ENCODE measurements at regions not wholly inside any gene's neighbourhood (a gene's known extent, or its start where the extent isn't known, plus 50 kb on each side); places are given as distances from the start of the nearest gene placed in this dataset.

DNA sequence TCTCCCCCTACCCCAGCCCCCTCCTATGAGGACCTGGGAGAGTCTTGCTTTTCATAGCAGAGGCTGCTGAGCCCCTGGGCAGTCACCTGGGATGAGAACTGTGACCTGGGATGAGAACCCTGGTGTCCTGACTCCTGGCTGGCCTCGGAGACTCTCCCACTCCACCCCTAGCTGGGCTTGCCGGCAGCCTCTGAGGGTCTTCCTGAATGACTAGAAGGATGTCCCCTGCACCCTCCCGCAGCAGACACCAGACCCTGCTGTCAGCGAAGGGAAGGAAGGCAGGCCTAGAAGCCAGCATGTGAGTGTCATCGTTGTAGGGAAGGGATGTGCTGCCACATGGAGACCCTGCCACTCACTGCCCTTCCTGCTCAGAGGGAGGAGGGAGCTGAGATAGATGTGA is 203.4 kb upstream of the ZNF536 start:
- no peaks in the 10 kb centered on the region for H3K36me3 ChIP-seq
- no peak overlapping the region for H3K4me3 ChIP-seq
- H3K9me3 ChIP-seq, result no peaks in the 10 kb centered on the region
- no peaks in the 10 kb centered on the region for H3K4me1 ChIP-seq
- no peaks in the 10 kb centered on the region for H3K27me3 ChIP-seq
- no peak for TF ChIP-seq Cebpa-rat (IDR thresholded peaks at IDR 0.05)
- H4K20me1 ChIP-seq, result no peaks in the 10 kb centered on the region
- H3K9ac ChIP-seq, result no peak overlapping the region
- no peak overlapping the region for H3K27ac ChIP-seq
- H3K4me2 ChIP-seq, result no peak overlapping the region

- no peaks in the 10 kb centered on the region for H3K4me1 ChIP-seq
- H3K9ac ChIP-seq, result no peak overlapping the region
- H3K27ac ChIP-seq, result no peak overlapping the region
- H3K4me2 ChIP-seq, result no peak overlapping the region
- H3K9me3 ChIP-seq, result no peaks in the 10 kb centered on the region
- no peaks in the 10 kb centered on the region for H3K36me3 ChIP-seq
- no peaks in the 10 kb centered on the region for H4K20me1 ChIP-seq
- no peak overlapping the region for H3K4me3 ChIP-seq
- H3K27me3 ChIP-seq, result no peaks in the 10 kb centered on the region
- no peak for TF ChIP-seq Cebpa-rat (IDR thresholded peaks at IDR 0.05)
Measured at GRCh38 chr19:30169196-30169900, 202.8 kb upstream of the ZNF536 start.

DNA sequence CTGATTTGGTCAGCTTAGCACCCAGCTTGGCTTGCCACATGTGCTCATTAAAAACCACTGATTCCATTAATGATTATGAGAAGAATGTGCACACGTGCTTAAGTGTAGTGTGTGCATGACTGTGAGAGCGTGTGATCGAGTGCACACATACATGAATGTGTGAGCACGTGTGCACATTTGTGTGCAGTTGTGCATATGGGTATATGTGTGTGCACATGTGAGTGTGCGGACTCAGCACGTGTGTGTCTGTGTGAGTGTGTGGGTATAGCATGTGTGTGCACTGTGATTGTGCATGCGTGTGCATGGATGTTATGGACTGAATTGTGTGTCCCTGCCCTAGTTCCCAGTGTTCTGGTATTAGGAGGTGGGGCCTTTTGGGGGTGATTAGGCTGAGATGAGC is 202.1 kb upstream of the ZNF536 start:
- H3K4me3 ChIP-seq, result no peak overlapping the region
- H3K27ac ChIP-seq, result no peak overlapping the region
- no peaks in the 10 kb centered on the region for H3K36me3 ChIP-seq
- H3K9me3 ChIP-seq, result no peaks in the 10 kb centered on the region
- H3K9ac ChIP-seq, result no peak overlapping the region
- no peaks in the 10 kb centered on the region for H4K20me1 ChIP-seq
- no peak overlapping the region for H3K4me2 ChIP-seq
- no peaks in the 10 kb centered on the region for H3K4me1 ChIP-seq
- no peak for TF ChIP-seq Cebpa-rat (IDR thresholded peaks at IDR 0.05)
- H3K27me3 ChIP-seq, result no peaks in the 10 kb centered on the region

GRCh38 chr19:30170495-30171137 is 201.6 kb upstream of the ZNF536 start:
- no peak overlapping the region for H3K27ac ChIP-seq
- no peaks in the 10 kb centered on the region for H4K20me1 ChIP-seq
- no peak overlapping the region for H3K4me3 ChIP-seq
- H3K9me3 ChIP-seq, result no peaks in the 10 kb centered on the region
- no peaks in the 10 kb centered on the region for H3K27me3 ChIP-seq
- H3K4me1 ChIP-seq, result no peaks in the 10 kb centered on the region
- no peaks in the 10 kb centered on the region for H3K36me3 ChIP-seq
- H3K9ac ChIP-seq, result no peak overlapping the region
- H3K4me2 ChIP-seq, result no peak overlapping the region
- no peak for TF ChIP-seq Cebpa-rat (IDR thresholded peaks at IDR 0.05)

- no peak overlapping the region for H3K4me2 ChIP-seq
- H3K36me3 ChIP-seq, result no peaks in the 10 kb centered on the region
- no peaks in the 10 kb centered on the region for H3K27me3 ChIP-seq
- no peak overlapping the region for H3K9ac ChIP-seq
- no peaks in the 10 kb centered on the region for H4K20me1 ChIP-seq
- TF ChIP-seq Cebpa-rat (IDR thresholded peaks at IDR 0.05), result no peak
- H3K9me3 ChIP-seq, result no peaks in the 10 kb centered on the region
- no peak overlapping the region for H3K4me3 ChIP-seq
- H3K27ac ChIP-seq, result no peak overlapping the region
- no peaks in the 10 kb centered on the region for H3K4me1 ChIP-seq
Measured at GRCh38 chr19:30171138-30171635, 201.0 kb upstream of the ZNF536 start.

GRCh38 chr19:30171795-30172612 is 200.2 kb upstream of the ZNF536 start:
- Histone ChIP-seq H3K9me3 (no peaks in the 10 kb centered on the region), H3K27ac (no peak overlapping the region), H3K9ac (no peak overlapping the region), H3K27me3 (no peaks in the 10 kb centered on the region), H3K4me1 (no peaks in the 10 kb centered on the region), H3K4me2 (no peak overlapping the region), H4K20me1 (no peaks in the 10 kb centered on the region), H3K4me3 (no peak overlapping the region), H3K36me3 (no peaks in the 10 kb centered on the region)
- no peak for TF ChIP-seq Cebpa-rat (IDR thresholded peaks at IDR 0.05)

GRCh38 chr19:30172613-30173242 is 199.5 kb upstream of the ZNF536 start:
- Histone ChIP-seq H3K4me2 (no peak overlapping the region), H3K9me3 (no peaks in the 10 kb centered on the region), H3K9ac (no peak overlapping the region), H4K20me1 (no peaks in the 10 kb centered on the region), H3K36me3 (no peaks in the 10 kb centered on the region), H3K27ac (no peak overlapping the region), H3K4me3 (no peak overlapping the region), H3K4me1 (no peaks in the 10 kb centered on the region), H3K27me3 (no peaks in the 10 kb centered on the region)
- TF ChIP-seq Cebpa-rat (IDR thresholded peaks at IDR 0.05), result no peak

DNA sequence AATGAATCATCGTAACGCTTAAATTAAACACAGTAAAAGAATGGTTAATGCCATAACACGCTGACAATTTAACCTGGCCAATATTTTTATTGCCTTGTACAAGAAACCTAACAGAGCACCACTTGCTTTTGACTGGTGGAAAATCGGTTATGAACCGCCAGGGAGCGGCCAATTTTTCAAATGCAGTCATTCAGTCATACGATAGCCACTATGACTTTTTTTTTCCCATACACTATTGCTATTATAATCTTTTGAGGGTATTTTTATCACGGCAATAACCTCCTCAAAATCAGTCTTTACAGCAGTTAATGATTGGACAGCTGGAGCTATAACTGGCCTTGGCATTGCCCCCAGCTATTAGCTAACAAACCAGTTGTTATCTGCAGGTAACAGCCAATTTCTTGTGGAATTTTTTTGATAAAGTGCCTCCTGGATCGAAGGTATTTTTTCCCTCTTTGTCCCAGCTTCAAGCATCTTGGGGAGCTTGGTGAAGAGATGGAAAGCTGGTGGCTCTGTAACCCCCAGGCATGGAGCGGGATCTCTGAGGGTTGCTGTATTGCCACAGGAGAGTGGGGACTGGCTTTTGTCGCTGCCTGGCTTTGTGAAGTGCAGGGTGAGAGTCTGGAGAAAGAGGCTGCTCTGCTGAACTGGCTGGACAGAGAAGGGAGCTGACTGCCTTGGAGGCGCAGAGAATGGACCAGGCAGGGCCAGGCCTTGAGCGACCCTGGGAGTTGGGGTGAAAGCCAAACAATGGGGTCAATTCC is 198.4 kb upstream of the ZNF536 start:
- Histone ChIP-seq H3K4me1 (no peaks in the 10 kb centered on the region), H3K4me3 (no peak overlapping the region), H4K20me1 (no peaks in the 10 kb centered on the region), H3K4me2 (no peak overlapping the region), H3K9ac (no peak overlapping the region), H3K36me3 (no peaks in the 10 kb centered on the region), H3K27me3 (no peaks in the 10 kb centered on the region), H3K9me3 (no peaks in the 10 kb centered on the region), H3K27ac (no peak overlapping the region)
- no peak for TF ChIP-seq Cebpa-rat (IDR thresholded peaks at IDR 0.05)

GRCh38 chr19:30174357-30174645 is 197.9 kb upstream of the ZNF536 start:
- Histone ChIP-seq H3K4me1 (no peaks in the 10 kb centered on the region), H3K9ac (no peak overlapping the region), H3K4me2 (no peak overlapping the region), H4K20me1 (no peaks in the 10 kb centered on the region), H3K4me3 (no peak overlapping the region), H3K9me3 (no peaks in the 10 kb centered on the region), H3K27ac (no peak overlapping the region), H3K36me3 (no peaks in the 10 kb centered on the region), H3K27me3 (no peaks in the 10 kb centered on the region)
- TF ChIP-seq Cebpa-rat (IDR thresholded peaks at IDR 0.05), result no peak
